ENCODE measurements at regions not wholly inside any gene's neighbourhood (a gene's known extent, or its start where the extent isn't known, plus 50 kb on each side); places are given as distances from the start of the nearest gene placed in this dataset.
A peak's percentile ranks its signal among the peaks of the same experiment; 100 is the strongest.

GRCh38 chr4:123643691-123644090, 247.1 kb downstream of the SPRY1 start:
- DNase-seq (ENCODE audit: low read depth) = no peak
- ChIA-PET POLR2A (no interaction called here), CTCF (interaction anchor here (1.5 kb wide), 1 partner anchor 25 kb away, joined by 3 read pairs; no protein-coding TSS in a partner anchor)
- Histone ChIP-seq H3K4me3 (ENCODE audit: low read depth, low read length) (no peak overlapping the region), H3K27me3 (ENCODE audit: control insufficient read depth, insufficient read depth, low read length) (no peaks in the 10 kb centered on the region), H3K36me3 (ENCODE audit: control insufficient read depth, insufficient read depth, low read length) (no peaks in the 10 kb centered on the region)
- no peak for TF ChIP-seq CTCF (IDR thresholded peaks at IDR 0.05; ENCODE audit: insufficient read depth, low read depth, low read length)

- POLR2A ChIA-PET = interaction anchor here (0.6 kb wide), 1 partner anchor 38 kb away, joined by 3 read pairs; no protein-coding TSS in a partner anchor
- Histone ChIP-seq H3K27me3 (ENCODE audit: control insufficient read depth, insufficient read depth, low read length) (no peaks in the 10 kb centered on the region), H3K4me3 (ENCODE audit: low read depth, low read length) (no peak overlapping the region), H3K36me3 (ENCODE audit: control insufficient read depth, insufficient read depth, low read length) (no peaks in the 10 kb centered on the region)
- no peak for TF ChIP-seq CTCF (IDR thresholded peaks at IDR 0.05; ENCODE audit: insufficient read depth, low read depth, low read length)
- CTCF ChIA-PET = interaction anchor here (0.6 to 1.4 kb wide), 6 partner anchors 11 to 259 kb away, joined by 3 to 4 read pairs (median 3); no protein-coding TSS in a partner anchor
- no peak for DNase-seq (ENCODE audit: low read depth)
These were observed 252.7 kb downstream of the SPRY1 start for GRCh38 chr4:123649250-123649644.

DNA sequence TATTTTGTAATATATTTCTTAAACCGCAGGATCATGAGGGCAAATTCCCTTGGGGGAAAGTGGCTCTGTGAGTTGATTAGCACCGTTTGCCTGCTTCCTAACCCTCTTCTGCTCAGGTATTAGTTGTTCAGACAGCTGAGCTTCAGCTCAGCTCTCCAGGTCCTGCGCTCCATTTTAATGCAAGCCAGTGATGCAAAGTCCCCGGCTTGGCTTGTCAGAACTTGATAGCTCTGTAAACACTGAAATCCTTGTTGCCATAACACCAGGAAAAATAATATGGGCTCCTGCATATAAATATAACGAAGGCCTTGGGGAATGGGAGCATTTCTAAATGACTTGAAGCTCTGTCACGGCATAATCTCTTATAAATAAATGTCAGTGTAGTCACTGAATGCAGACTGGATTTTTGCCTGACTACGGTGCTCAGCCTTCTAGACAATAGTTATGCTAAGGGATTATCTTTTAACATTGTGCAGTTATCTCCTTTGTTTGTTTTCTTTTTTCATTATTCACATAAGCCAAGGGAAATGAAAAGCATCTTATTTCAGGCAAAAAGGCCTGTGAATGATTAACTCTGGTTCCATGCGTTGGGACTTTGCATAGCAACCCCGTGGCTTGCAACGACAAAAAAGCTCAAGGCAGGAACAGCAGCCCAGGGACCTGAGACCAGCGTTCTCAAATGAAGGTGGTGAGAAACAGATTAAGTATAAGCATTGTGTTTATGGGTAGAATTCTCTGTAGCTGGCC, 253.2 kb downstream of the SPRY1 start:
- H3K4me3 ChIP-seq (ENCODE audit: low read depth, low read length) = no peak overlapping the region

GRCh38 chr4:123651066-123651465, 254.5 kb downstream of the SPRY1 start:
- no peak for DNase-seq (ENCODE audit: low read depth)
- TF ChIP-seq CTCF (IDR thresholded peaks at IDR 0.05; ENCODE audit: insufficient read depth, low read depth, low read length) = no peak
- ChIA-PET CTCF (interaction anchor here (0.5 to 1.5 kb wide), 3 partner anchors 10 to 143 kb away, joined by 3 to 5 read pairs (median 4); no protein-coding TSS in a partner anchor), POLR2A (no interaction called here)
- Histone ChIP-seq H3K27me3 (ENCODE audit: control insufficient read depth, insufficient read depth, low read length) (no peaks in the 10 kb centered on the region), H3K36me3 (ENCODE audit: control insufficient read depth, insufficient read depth, low read length) (no peaks in the 10 kb centered on the region), H3K4me3 (ENCODE audit: low read depth, low read length) (no peak overlapping the region)

More for the DNA sequence above, 253.2 kb downstream of the SPRY1 start:
- ChIA-PET POLR2A (no interaction called here), CTCF (interaction anchor here (0.6 to 1.4 kb wide), 8 partner anchors 11 to 259 kb away, joined by 3 to 5 read pairs (median 3); no protein-coding TSS in a partner anchor)
- DNase-seq (ENCODE audit: low read depth) = peak; percentile 64
- TF ChIP-seq CTCF (IDR thresholded peaks at IDR 0.05; ENCODE audit: insufficient read depth, low read depth, low read length) = no peak
- no peaks in the 10 kb centered on the region for H3K27me3 ChIP-seq (ENCODE audit: control insufficient read depth, insufficient read depth, low read length)
- H3K36me3 ChIP-seq (ENCODE audit: control insufficient read depth, insufficient read depth, low read length) = no peaks in the 10 kb centered on the region

GRCh38 chr4:123651536-123652180, 255.1 kb downstream of the SPRY1 start:
- CTCF ChIA-PET = interaction anchor here (1.5 kb wide), 1 partner anchor 87 kb away, joined by 3 read pairs; no protein-coding TSS in a partner anchor
- no peak for TF ChIP-seq CTCF (IDR thresholded peaks at IDR 0.05; ENCODE audit: insufficient read depth, low read depth, low read length)
- no peaks in the 10 kb centered on the region for H3K27me3 ChIP-seq (ENCODE audit: control insufficient read depth, insufficient read depth, low read length)
- H3K36me3 ChIP-seq (ENCODE audit: control insufficient read depth, insufficient read depth, low read length) = no peaks in the 10 kb centered on the region
- POLR2A ChIA-PET = no interaction called here
- no peak overlapping the region for H3K4me3 ChIP-seq (ENCODE audit: low read depth, low read length)
- DNase-seq (ENCODE audit: low read depth) = no peak
